ENCODE measurements at regions not wholly inside any gene's neighbourhood (a gene's known extent, or its start where the extent isn't known, plus 50 kb on each side); places are given as distances from the start of the nearest gene placed in this dataset.

DNA sequence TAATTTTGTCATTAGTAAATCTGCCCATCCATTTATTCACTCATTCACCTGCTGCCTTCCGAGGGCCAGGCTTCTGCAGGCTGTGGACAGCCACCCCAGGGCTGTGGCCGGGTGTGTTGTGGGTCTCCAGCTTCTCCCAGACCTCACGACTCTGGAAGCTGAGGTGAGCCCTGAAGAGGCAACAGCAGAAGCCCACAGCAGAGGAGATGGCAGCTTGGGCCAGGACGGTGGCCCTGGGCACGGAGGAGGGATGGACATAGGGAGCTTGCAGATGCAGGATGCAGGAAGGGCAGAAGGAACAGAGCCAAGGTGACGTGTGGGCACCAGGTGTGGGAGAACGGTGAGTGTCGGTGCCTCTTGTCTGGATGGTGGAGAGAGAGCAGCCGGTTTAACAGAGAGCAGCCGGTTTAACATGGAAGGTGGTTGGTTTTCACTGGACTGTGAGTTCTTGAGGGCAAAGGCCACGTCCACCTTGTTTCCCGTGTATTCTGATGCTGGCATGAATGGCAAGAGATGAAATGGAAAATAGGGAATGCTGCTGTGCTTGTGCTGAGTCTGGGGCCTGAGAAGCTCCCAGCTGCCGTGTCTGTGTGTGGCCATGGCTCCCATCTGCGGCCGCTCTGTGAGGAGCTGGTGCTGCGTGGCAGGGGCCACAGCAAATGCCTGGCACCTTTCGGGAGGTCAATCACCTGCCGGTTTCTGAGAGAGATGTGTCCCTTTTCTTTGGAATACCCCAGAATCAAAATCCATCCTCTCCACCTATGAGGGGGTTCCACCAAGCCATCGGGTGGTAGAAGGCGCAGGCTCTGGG lies 669.9 kb downstream of the BRD1 start:
- no peak for DNase-seq

DNA sequence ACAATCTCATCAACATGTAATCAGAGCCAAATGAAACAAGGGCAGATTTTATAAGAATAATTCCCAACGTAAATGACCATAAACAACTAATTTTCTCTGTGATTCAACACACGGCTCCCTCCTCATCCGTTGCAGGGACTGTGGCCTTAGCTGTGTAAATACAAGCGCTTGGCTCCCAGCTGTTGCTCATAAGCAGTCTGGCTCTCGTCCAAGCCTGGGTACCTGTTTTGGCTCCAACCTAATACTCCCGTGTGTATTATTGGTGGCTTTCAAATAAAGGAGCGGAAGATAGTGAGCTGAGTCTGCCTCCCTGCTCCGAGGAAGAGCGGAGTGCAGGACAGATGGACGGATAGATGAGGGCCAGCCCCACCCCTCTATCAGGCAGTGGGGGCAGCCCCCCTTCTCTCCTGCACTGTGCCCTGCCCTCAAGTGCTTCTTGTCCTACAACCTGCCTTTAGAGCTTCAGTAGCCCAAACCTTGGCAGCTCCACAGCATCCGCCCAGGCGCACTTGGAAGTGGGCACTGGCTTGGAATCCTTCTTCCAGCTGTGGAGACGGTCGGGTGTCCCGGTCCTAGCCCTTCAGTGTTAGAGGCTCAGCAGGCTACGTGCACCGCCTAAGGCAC lies 670.9 kb downstream of the BRD1 start:
- no peak for DNase-seq

DNA sequence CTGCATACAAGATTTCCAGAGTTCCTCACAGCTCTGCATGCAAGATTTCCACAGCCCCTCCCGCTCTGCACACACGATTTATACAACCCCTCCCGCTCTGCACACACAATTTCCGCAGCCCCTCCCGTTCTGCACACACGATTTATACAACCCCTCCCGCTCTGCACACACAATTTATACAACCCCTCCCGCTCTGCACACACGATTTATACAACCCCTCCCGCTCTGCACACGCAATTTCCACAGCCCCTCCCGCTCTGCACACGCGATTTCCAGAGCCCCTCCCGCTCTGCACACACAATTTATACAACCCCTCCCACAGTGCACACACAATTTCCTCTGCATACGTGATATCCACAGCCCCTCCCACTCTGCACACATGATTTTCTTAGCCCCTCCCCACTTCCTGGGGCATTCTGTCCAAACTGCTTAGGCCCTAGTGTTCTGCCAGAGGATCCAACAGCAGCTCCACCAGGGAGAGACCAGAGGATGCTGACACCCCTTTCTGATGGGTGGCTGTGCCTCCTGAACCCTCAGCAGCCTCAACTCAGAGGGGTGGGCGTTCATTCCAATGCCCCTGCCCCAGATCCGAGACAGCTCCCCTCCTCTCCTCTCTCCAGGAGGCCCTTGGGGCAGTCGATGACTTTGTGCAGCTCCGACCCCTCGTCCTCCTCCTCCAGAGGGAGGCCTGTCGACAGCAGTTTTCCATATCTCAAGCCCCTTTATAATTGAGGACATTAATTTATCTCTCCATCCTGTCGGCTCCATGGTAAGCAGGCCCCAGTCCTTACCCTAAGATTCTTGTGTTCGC lies 671.7 kb downstream of the BRD1 start:
- DNase-seq: no peak

DNA sequence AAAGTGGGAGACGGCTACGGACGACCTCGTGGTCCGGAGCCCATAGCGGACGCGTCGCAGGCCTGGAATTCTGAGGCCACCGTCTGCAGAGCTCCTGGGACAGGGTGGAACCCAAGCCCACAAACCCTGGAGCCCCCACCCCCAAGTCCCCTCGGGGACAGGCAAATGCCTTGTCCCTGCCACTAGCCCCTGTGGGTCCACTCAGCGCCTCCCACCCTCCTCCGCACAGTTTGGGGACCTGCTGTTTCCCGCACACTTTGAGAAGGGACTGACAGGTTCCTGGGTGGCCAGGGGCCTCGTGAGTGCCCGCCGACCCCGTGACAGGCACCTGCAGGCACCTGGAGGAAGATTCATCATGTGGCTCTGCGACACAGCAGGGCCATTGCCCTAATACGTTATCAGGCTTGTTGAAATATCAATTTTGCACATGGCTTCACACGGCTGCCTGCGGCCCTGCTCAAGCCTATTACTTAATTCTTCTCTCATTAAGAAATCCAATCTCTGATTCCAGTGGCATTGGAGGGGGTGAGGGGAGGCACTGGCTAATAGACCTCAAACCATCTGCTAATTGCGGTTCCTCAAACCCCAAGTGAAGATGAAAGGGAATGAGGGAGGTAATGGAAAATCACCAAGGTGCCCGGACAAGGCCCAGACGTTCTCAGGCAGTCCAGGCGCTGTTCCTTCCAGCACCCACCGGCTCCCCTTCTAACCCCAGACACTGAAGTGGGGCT lies 672.5 kb downstream of the BRD1 start:
- no peak for DNase-seq

DNA sequence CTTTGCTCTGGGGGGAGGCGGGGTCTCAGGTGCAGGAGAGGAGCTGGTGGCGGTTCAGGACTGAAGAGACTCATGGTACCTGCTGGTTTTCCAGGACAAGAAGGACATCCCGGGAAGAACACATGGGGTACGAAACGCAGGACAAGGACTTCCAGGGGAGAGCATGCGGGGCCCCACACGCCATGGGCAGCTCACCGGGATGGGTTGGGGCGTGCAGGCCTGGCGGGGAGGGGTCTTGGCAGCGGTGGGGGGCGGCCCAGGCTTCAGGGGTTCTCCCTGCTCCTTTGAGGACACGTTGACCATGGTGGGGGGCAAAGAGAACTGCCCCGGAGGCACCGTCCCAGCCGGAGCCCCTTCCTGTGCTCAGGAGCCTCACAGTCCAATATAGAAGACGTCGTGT lies 673.2 kb downstream of the BRD1 start:
- DNase-seq: no peak

DNA sequence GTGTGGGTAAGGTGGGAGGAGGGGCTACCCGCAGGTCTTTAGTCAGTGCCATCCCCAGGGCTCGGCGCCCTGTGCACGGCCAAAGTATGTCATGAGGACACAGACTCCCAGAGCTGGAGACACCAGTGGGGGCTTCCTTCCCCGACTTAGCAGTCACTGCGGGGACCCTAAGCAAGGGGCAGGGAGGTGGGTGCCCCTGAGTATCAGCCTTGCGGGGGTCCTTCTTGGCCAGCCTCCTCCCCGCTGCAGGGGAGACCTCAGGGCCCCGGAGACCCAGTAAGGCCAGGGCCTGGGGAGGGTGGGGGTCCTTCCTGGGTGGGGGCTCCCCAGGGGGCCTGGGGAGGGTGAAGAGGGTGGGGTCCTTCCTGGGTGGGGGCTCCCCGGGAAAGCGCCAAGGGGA lies 673.8 kb downstream of the BRD1 start:
- no peak for DNase-seq

DNA sequence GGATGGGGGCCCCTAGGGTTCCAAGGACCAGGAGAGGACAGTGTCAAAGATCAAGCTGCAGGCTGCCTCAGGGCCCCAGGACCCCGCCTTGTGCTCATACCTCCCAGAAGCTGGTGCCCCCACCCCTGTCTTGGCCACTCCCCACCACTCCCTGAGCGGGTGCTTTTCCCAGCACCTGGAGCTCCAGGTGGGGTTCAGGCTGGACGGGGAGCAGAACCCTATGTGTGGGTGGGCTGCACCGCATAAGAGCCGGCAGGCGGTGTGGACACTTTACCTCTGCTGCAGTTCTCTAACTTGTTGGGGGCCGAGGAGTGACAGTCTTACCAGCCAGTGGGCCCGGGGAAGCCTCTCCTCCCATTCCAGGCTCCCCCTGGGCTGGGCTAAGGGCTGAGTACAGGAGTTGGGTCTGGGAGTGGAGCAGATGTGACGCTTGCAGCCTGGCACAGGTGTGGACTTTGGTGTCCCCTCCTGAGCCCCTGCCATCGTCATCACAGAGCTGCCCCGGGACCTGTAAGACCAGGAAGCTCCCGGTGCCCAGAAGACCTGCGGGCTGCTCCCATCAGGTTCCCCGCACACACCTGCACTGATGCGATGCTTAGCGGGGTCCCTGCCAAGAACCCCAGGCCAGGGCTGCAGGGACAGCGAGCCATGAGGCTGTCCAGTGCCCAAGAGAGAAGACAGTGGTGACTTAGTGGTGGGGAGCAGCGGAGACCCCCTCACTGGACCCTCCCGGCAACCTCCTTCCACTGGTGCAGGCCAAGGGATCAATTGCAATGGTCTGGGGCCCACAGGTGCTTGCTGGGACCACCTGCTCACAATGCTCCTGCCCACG lies 674.5 kb downstream of the BRD1 start:
- DNase-seq: no peak

DNA sequence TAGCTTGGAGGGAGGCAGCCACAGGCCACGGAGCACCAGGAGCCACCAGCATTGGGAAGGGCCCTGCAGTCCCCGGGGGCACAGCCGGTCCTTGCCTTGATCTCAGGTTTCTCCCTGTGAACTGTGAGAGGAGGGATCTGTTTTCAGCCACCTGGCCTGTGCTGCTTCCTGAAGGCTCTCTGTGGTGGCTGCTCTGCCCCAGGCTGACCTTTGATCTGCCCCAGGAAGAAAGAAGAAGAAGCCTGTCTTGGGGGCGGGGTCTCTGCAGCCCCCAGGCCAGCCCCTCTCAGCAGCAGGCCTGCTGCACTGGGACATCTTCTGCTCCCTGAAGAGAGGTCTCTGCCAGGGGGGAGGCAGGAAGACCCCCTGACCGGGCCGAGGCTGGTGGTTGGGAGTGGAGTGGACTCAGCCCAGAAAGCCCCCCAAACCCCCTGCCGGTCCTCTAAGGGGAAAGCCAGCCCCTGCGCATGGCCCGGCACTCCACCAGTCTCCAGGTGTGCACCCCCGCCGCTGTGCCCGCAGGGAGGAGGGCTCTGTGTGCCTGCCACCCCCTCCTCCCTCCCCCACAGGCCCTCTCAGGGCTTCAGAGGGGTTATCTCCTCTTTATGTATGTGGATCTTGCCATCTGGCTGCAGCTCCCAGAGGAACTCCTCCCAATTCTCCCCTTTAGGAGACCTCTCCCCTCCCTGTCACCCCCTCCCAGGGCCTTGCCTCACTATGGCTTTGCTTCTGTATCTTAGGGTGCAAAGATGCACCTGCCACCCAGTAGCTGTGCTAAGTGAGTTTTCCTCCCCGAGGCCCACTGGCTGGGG lies 675.3 kb downstream of the BRD1 start:
- no peak for DNase-seq

DNA sequence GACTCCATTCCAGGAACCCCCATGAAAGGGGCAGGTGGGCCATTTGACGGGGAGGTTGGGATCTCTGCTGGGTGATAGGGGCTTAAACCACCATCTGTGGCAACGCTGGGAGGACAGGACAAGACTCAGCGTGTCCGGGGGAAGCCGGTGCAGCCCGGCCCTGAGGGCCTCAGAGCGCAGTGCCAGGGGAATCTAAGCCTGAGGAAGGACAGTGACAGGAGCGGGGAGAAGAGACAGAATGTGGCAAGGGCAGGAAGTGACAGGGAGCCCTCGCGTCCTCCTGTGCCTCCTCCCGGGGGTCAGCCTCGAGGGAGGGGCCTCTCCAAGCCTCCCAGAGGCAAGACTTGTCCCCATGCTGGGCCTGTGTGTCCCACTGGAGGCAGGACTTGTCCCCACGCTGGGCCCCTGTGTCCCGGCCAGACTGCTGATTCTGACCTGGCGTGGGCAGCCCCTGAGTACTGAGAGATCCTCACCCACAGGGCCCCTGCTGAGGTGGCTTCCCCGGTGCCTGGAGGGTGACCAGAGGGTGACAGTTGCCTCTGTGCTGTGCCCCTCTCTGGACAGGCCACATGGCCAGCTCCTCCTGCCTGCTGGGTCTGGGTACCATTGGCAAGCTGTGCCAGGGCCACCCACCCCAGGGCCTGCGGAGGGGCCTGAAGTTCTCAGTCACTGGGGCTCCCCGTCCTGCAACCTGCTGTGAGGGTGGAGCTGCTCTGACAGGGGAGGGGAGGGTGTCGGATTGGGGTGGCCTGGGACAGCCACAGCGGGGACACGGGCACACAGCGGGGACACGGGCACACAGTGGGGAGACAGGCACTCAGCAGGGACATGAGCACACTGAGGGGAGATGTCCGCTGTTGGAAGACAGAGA lies 676.2 kb downstream of the BRD1 start:
- DNase-seq: no peak

DNA sequence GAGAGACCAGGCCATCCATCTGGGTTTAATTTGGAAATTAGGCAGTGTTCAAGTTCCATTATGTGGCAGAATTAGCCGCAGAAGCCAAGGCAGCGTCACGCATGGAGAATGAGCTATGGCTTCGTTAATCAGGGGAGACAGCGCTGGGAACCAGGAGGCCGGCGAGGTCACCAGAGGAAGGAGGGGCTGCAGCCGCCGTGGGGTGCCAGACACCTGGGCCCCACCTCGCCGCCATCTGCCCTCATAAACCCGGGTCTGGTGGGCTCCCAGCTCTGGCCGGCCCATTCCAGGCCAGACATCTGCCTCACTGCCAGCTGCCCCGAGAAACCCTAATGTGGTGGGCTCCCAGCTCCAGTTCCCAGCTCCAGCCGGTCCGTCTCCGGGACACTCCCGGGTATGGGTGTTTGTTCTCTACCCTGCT lies 676.9 kb downstream of the BRD1 start:
- no peak for DNase-seq

DNA sequence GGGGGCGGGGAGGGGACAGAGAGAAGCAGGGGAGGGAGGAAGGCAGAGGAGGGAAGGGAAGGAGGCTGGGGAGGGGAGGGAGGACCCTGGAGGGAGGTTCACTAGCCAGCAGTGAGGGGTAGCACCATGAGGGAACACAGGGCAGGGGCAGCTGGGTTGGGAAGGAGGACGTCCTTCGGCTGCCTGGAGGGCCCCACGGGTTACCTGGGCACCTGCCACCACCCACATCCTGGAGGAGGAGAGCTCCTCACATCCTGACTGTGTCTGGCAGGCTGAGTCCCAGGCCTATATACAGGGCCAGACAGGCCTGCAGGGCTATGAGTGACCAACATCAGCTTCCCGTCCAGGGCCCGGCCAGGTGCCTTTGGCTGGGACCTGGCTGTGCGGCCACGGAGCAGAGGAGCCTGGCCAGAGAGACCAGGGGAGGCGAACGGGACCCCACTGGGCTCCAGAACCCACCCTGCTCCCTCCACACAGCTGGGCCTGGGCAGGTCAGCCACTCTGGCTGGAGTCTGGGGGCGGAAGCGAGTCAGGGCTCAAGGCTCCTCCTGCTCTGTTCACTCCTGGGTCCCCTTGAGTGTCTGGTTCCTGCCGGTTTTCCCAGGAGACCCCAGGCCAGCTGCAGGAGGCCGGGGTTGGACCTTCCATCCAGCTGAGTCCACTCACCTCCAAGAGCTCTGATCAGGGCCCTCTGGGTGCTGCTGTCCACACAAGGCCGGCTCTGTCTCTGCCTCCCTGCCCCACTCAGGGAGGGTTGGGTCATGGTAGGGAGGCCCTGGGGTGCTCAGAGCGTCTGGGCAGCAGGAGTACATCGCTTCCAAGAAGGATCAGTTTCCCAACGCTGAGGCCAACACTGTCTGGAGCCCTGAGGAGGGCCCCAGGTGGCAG lies 677.7 kb downstream of the BRD1 start:
- no peak for DNase-seq

DNA sequence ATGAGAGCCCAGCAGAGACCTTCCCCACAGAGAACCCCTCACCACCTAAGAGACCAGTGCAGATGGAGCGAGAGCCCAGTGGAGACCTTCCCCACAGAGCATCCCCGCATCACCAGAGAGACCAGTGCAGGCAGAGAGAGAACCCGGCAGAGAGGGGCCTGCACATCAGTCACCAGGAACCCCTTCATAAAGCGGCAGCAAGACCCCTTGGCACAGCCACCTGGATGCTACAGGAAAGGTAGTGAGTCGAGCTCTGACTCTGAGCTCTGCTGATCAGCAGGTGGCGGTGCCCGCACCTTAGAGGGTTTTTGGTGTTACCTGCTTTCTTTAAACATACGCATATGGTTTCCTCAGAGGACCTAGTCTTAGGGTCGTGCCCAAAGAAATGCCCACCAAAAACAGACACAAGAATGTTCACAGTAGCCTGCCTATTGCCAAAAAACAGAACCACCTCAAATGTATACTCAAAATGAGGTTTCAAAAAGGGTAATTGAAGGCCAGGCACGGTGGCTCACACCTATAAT lies 678.7 kb downstream of the BRD1 start:
- no peak for DNase-seq

DNA sequence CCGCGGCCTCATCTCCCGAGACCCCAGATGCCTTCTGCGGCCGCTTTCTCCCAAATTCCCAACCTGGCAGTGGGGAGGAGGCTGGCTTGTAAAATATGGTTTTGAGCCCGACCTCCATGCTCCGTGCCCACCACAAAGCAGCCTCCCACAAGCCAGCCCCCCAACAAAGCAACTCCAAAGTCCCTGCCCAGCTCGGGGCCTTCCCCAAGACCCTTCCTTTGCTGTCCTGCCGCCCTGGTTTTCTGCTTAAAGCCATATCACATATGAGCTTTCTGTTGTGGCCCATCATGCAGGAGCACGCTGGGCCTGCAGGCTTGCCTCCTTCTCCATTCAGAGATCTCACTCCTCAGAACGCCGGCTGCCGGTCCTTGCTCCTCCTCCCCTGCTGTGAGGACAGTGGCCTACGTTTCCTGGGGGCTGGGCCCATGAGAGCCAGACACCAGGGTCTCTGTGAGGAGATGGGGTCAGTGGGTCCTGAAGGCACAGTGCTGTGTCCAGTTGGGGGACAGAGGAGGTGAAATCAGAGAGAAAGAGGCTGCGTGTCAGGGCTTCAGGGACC lies 680.0 kb downstream of the BRD1 start:
- DNase-seq: no peak

DNA sequence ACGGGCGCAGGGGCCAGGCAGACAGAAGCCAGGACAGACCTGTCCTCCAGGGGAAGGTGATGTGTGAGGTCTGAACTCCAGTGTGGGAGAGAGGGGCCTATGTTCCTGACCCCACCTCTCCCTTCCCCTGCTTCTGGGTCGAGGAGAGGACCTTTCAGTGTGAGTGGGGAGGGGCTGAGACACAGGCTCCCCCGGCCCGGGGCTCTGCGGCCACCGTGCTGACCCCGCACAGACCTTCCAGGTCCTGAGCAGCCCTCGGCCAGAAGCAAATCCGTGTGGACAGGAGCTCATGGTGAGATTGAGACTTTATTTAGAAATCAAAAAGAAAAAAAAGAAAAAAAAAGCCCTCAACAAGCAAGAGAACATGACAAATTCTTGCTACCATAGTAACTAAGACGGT lies 680.5 kb downstream of the BRD1 start:
- no peak for DNase-seq

DNA sequence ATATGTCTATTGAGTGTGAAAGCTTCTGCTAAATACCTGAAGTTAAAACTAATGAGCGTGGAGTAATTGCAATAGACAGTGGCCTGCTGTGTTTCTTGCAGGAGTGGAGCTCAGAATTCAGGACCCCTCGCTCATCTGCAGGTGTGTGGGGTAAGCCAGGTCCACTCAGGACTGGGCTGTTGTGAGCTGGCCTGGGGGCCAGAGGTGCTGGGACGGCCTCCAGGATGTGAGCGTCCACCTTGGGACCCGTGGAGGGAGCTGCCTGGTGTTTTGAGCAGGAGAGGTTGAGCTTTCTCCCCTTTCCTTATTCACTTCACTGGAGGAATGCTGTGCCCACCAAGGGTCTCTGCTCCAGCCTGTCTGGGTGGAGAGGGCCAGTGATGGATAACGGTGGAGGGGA lies 681.2 kb downstream of the BRD1 start:
- no peak for DNase-seq

DNA sequence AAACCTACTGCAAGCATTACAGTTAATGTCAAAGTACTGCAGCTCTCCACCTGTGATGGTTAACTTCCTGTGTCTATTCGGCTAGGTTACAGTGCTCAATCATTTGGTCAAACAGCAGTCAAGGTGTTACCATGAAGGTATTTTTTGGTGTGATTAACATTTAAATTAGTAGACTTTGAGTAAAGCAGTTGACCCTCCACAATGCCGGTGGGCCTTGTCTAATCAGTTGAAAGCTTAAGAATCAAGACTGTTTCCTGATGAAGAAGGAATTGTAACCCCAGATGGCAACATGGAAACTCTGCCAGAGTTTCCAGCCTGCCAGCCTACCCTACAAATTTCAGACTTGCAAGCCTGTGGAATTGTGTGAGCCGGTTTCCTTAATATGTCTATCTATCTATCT lies 683.9 kb downstream of the BRD1 start:
- DNase-seq: no peak

DNA sequence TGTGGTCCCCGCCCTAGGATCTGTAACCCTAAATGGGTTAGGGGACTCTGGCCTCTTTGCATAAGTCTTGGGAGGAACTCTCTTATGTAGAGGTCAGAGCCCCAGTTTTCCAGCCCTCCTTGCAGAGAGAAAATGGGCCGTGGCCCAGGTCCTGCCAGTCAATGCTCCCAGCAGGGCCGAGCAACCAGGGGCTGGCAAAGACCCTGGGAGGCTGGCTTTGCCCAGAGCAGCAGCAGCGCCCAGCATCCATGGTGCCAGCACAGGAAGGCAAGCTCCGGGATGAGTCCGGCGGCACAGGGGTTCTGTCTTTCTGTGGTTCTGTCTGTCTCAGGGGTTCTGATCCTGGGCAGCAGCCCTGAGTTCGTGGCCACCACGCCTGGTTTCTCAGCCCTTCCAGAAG lies 684.8 kb downstream of the BRD1 start:
- DNase-seq: no peak

DNA sequence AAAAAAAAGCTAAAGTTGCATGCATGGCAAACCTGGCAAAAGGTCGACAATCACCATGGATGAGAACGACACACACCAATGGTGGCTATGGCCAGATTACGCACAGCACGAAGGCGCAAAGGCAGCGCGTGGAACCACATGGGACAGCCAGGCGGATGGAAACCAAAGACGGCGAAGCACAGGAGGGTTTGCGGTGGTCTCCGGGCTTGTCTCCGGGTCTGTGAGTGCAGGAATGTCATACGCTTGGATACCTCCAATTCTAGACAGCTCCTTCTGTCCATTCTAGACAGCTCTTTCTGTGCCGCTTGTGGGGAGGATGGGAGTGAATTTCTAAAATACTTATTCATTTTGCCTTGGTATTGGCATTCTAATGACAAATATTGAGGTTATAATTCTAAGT lies 685.4 kb downstream of the BRD1 start:
- no peak for DNase-seq

DNA sequence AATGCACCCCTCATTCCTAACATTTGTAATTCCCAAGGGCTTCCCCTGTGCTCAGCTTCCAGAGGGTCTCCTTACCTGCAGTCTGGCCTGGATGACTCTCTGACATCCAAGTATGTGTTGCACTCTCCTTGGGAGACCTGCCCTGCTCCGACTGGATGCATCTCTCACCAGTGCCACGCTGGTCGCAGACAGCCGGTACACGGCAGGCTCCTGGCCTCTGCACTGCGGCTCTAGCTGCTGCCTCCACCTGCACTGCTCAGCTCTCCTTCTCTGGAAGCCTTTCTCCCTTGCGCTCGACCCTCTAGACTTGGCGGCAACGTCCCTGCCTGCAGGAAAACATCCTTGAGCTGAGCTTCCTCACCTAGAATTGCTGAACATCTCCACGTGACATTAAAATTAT lies 685.9 kb downstream of the BRD1 start:
- DNase-seq: no peak
